ENCODE measurements at regions not wholly inside any gene's neighbourhood (a gene's known extent, or its start where the extent isn't known, plus 50 kb on each side); places are given as distances from the start of the nearest gene placed in this dataset.
"Not testable (repeated sequence)": the region's sequence is repeated elsewhere in the genome, so short reads cannot be mapped to it uniquely, and the experiment has no call there.

GRCh38 chr1:146314449-146315246, 85.8 kb upstream of the NOTCH2NLA start:
- not testable (repeated sequence) for H3K36me3 Mint-ChIP-seq (ENCODE audit: unreplicated experiment); H3K27ac Mint-ChIP-seq (ENCODE audit: unreplicated experiment); H3K4me1 Mint-ChIP-seq (ENCODE audit: low read depth, unreplicated experiment); H3K4me3 Mint-ChIP-seq (ENCODE audit: unreplicated experiment); H3K9me3 Mint-ChIP-seq (ENCODE audit: unreplicated experiment); H3K27me3 Mint-ChIP-seq (ENCODE audit: unreplicated experiment); DNase-seq

- H3K27ac Mint-ChIP-seq (ENCODE audit: unreplicated experiment); H3K4me1 Mint-ChIP-seq (ENCODE audit: low read depth, unreplicated experiment); H3K27me3 Mint-ChIP-seq (ENCODE audit: unreplicated experiment); H3K36me3 Mint-ChIP-seq (ENCODE audit: unreplicated experiment); H3K9me3 Mint-ChIP-seq (ENCODE audit: unreplicated experiment); H3K4me3 Mint-ChIP-seq (ENCODE audit: unreplicated experiment); DNase-seq: not testable (repeated sequence)
Measured at GRCh38 chr1:146310579-146310978, 81.8 kb upstream of the NOTCH2NLA start.

- not testable (repeated sequence) for DNase-seq; H3K4me3 Mint-ChIP-seq (ENCODE audit: unreplicated experiment); H3K27me3 Mint-ChIP-seq (ENCODE audit: unreplicated experiment); H3K27ac Mint-ChIP-seq (ENCODE audit: unreplicated experiment); H3K4me1 Mint-ChIP-seq (ENCODE audit: low read depth, unreplicated experiment); H3K9me3 Mint-ChIP-seq (ENCODE audit: unreplicated experiment); H3K36me3 Mint-ChIP-seq (ENCODE audit: unreplicated experiment)
Measured at GRCh38 chr1:146309427-146309826, 80.6 kb upstream of the NOTCH2NLA start.

- not testable (repeated sequence) for H3K27ac Mint-ChIP-seq (ENCODE audit: unreplicated experiment); DNase-seq
Measured at GRCh38 chr1:146308892-146309291, 80.1 kb upstream of the NOTCH2NLA start.

GRCh38 chr1:146308152-146308551, 79.3 kb upstream of the NOTCH2NLA start:
- H3K36me3 Mint-ChIP-seq (ENCODE audit: unreplicated experiment); H3K4me3 Mint-ChIP-seq (ENCODE audit: unreplicated experiment); H3K27ac Mint-ChIP-seq (ENCODE audit: unreplicated experiment): not testable (repeated sequence)

More at GRCh38 chr1:146308892-146309291, 80.1 kb upstream of the NOTCH2NLA start:
- H3K27me3 Mint-ChIP-seq (ENCODE audit: unreplicated experiment); H3K4me3 Mint-ChIP-seq (ENCODE audit: unreplicated experiment); H3K4me1 Mint-ChIP-seq (ENCODE audit: low read depth, unreplicated experiment); H3K36me3 Mint-ChIP-seq (ENCODE audit: unreplicated experiment); H3K9me3 Mint-ChIP-seq (ENCODE audit: unreplicated experiment): not testable (repeated sequence)

GRCh38 chr1:146307632-146308031, 78.8 kb upstream of the NOTCH2NLA start:
- H3K27ac Mint-ChIP-seq (ENCODE audit: unreplicated experiment); DNase-seq; H3K4me1 Mint-ChIP-seq (ENCODE audit: low read depth, unreplicated experiment); H3K4me3 Mint-ChIP-seq (ENCODE audit: unreplicated experiment); H3K9me3 Mint-ChIP-seq (ENCODE audit: unreplicated experiment); H3K27me3 Mint-ChIP-seq (ENCODE audit: unreplicated experiment); H3K36me3 Mint-ChIP-seq (ENCODE audit: unreplicated experiment): not testable (repeated sequence)

More at GRCh38 chr1:146308152-146308551, 79.3 kb upstream of the NOTCH2NLA start:
- H3K4me1 Mint-ChIP-seq (ENCODE audit: low read depth, unreplicated experiment); H3K9me3 Mint-ChIP-seq (ENCODE audit: unreplicated experiment); H3K27me3 Mint-ChIP-seq (ENCODE audit: unreplicated experiment); DNase-seq: not testable (repeated sequence)

GRCh38 chr1:146306651-146307050, 77.8 kb upstream of the NOTCH2NLA start:
- H3K4me3 Mint-ChIP-seq (ENCODE audit: unreplicated experiment); H3K27me3 Mint-ChIP-seq (ENCODE audit: unreplicated experiment); H3K36me3 Mint-ChIP-seq (ENCODE audit: unreplicated experiment); DNase-seq; H3K4me1 Mint-ChIP-seq (ENCODE audit: low read depth, unreplicated experiment); H3K27ac Mint-ChIP-seq (ENCODE audit: unreplicated experiment); H3K9me3 Mint-ChIP-seq (ENCODE audit: unreplicated experiment): not testable (repeated sequence)

- H3K36me3 Mint-ChIP-seq (ENCODE audit: unreplicated experiment); DNase-seq; H3K4me3 Mint-ChIP-seq (ENCODE audit: unreplicated experiment); H3K27me3 Mint-ChIP-seq (ENCODE audit: unreplicated experiment); H3K27ac Mint-ChIP-seq (ENCODE audit: unreplicated experiment); H3K4me1 Mint-ChIP-seq (ENCODE audit: low read depth, unreplicated experiment); H3K9me3 Mint-ChIP-seq (ENCODE audit: unreplicated experiment): not testable (repeated sequence)
Measured at GRCh38 chr1:146305442-146305841, 76.6 kb upstream of the NOTCH2NLA start.

- H3K36me3 Mint-ChIP-seq (ENCODE audit: unreplicated experiment); H3K27me3 Mint-ChIP-seq (ENCODE audit: unreplicated experiment); H3K9me3 Mint-ChIP-seq (ENCODE audit: unreplicated experiment); H3K4me3 Mint-ChIP-seq (ENCODE audit: unreplicated experiment); DNase-seq; H3K4me1 Mint-ChIP-seq (ENCODE audit: low read depth, unreplicated experiment); H3K27ac Mint-ChIP-seq (ENCODE audit: unreplicated experiment): not testable (repeated sequence)
Measured at GRCh38 chr1:146298575-146298897, 69.7 kb upstream of the NOTCH2NLA start.

GRCh38 chr1:146297781-146298574, 69.2 kb upstream of the NOTCH2NLA start:
- not testable (repeated sequence) for H3K27ac Mint-ChIP-seq (ENCODE audit: unreplicated experiment); DNase-seq; H3K36me3 Mint-ChIP-seq (ENCODE audit: unreplicated experiment); H3K9me3 Mint-ChIP-seq (ENCODE audit: unreplicated experiment); H3K27me3 Mint-ChIP-seq (ENCODE audit: unreplicated experiment); H3K4me1 Mint-ChIP-seq (ENCODE audit: low read depth, unreplicated experiment); H3K4me3 Mint-ChIP-seq (ENCODE audit: unreplicated experiment)

GRCh38 chr1:146292940-146293936, 64.4 kb upstream of the NOTCH2NLA start:
- not testable (repeated sequence) for H3K9me3 Mint-ChIP-seq (ENCODE audit: unreplicated experiment); DNase-seq; H3K27me3 Mint-ChIP-seq (ENCODE audit: unreplicated experiment); H3K36me3 Mint-ChIP-seq (ENCODE audit: unreplicated experiment); H3K4me1 Mint-ChIP-seq (ENCODE audit: low read depth, unreplicated experiment); H3K27ac Mint-ChIP-seq (ENCODE audit: unreplicated experiment); H3K4me3 Mint-ChIP-seq (ENCODE audit: unreplicated experiment)

Data from glutamatergic neuron (in vitro differentiated cells).